ENCODE measurements at regions not wholly inside any gene's neighbourhood (a gene's known extent, or its start where the extent isn't known, plus 50 kb on each side); places are given as distances from the start of the nearest gene placed in this dataset.

- TF ChIP-seq AFF4 (CRISPR knock-in tag; IDR thresholded peaks at IDR 0.05; ENCODE audit: borderline replicate concordance) (no peak), ATF2 (CRISPR knock-in tag; IDR thresholded peaks at IDR 0.05; ENCODE audit: borderline replicate concordance, low read depth) (no peak), NR1H2 (CRISPR knock-in tag; IDR thresholded peaks at IDR 0.05) (no peak), CTCF (IDR thresholded peaks at IDR 0.05) (no peak)
Measured at GRCh38 chr2:204477358-204477950, 67.8 kb upstream of the PARD3B start.
